ENCODE measurements at regions not wholly inside any gene's neighbourhood (a gene's known extent, or its start where the extent isn't known, plus 50 kb on each side); places are given as distances from the start of the nearest gene placed in this dataset.

DNA sequence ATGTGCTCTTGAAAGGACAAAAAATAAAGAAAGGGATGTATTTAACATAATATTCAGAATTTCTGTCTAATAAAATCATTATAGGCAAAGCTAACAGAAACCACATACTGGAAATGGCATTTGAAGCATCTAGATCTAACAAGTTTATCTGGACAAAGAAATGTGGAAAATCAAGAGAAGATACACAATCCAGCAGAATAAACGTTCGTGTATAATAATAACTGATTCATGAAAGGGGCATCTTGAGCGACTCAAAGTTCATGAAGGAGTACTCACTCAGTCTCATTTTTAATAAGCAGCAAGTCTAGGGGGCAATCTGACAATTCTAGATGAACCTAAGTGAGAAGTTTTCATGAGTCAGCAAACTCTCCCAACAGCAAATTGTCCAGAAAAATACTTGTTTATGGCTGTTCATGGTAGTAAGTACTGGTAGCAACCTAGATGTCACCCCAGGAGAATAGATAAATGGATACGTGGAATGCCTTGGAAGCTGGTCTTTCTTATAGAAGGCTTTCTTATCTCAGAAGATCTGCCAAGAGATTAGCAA, 541.8 kb downstream of the INHBA start:
- Mint-ChIP-seq H3K36me3 (ENCODE audit: low read depth) (no peaks in the 10 kb centered on the region), H3K27me3 (ENCODE audit: low read depth) (no peaks in the 10 kb centered on the region), H3K4me1 (ENCODE audit: low read depth) (peaks cover 6% of the 10 kb centered on the region), H3K9me3 (ENCODE audit: low read depth) (peaks cover 7% of the 10 kb centered on the region), H3K4me3 (ENCODE audit: unreplicated experiment) (no peak overlapping the region), H3K27ac (ENCODE audit: unreplicated experiment) (no peak overlapping the region)
- TF ChIP-seq, protein P1, sequence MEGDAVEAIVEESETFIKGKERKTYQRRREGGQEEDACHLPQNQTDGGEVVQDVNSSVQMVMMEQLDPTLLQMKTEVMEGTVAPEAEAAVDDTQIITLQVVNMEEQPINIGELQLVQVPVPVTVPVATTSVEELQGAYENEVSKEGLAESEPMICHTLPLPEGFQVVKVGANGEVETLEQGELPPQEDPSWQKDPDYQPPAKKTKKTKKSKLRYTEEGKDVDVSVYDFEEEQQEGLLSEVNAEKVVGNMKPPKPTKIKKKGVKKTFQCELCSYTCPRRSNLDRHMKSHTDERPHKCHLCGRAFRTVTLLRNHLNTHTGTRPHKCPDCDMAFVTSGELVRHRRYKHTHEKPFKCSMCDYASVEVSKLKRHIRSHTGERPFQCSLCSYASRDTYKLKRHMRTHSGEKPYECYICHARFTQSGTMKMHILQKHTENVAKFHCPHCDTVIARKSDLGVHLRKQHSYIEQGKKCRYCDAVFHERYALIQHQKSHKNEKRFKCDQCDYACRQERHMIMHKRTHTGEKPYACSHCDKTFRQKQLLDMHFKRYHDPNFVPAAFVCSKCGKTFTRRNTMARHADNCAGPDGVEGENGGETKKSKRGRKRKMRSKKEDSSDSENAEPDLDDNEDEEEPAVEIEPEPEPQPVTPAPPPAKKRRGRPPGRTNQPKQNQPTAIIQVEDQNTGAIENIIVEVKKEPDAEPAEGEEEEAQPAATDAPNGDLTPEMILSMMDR (IDR thresholded peaks at IDR 0.05), result no peak
- no peak for DNase-seq (ENCODE audit: low spot score)

DNA sequence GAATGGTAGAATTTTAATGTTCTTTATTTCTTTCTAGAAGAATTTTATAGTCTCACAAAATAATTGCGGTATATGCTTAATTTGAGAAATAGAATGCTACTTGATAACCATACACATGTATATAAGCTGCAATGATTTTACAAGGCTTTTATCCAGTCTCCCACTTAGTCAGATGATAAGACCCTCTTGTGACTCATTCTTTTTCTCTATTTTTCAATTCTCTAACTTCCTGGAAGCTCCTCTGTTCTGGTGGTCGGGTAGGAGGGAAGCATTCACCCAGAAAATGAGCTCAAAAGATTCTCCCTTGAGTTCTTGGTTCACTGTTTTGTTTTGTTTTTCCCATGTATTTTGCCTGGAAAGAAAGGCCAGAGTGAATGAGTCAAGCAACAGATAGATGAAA, 546.6 kb downstream of the INHBA start:
- TF ChIP-seq, protein P1 (IDR thresholded peaks at IDR 0.05), result no peak
- Mint-ChIP-seq H3K4me3 (ENCODE audit: unreplicated experiment) (no peak overlapping the region), H3K36me3 (ENCODE audit: low read depth) (no peaks in the 10 kb centered on the region), H3K27ac (ENCODE audit: unreplicated experiment) (no peak overlapping the region), H3K9me3 (ENCODE audit: low read depth) (peaks cover 7% of the 10 kb centered on the region), H3K27me3 (ENCODE audit: low read depth) (no peaks in the 10 kb centered on the region), H3K4me1 (ENCODE audit: low read depth) (peaks cover 6% of the 10 kb centered on the region)
- no peak for DNase-seq (ENCODE audit: low spot score)

DNA sequence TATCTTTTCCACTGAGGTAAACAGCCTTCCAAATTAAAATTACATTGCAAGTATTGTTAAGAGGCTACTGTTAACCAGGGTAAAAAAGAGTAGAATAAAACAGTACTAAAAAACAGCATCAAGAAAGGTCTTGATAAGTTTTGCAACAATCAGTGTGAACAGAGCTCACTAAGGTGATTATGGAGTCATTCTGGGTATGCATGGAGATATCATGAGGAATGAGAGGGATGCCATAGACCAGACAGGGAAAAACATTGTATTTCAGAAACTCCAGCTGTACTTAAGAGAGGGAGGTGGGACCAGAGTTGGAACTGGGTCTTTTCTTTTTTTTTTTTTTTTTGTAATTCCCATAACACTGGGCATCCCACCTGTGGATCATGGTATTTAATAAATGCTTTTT, 549.6 kb downstream of the INHBA start:
- Mint-ChIP-seq H3K27me3 (ENCODE audit: low read depth) (no peaks in the 10 kb centered on the region), H3K36me3 (ENCODE audit: low read depth) (no peaks in the 10 kb centered on the region), H3K4me3 (ENCODE audit: unreplicated experiment) (no peak overlapping the region), H3K9me3 (ENCODE audit: low read depth) (no peaks in the 10 kb centered on the region), H3K4me1 (ENCODE audit: low read depth) (peaks cover 11% of the 10 kb centered on the region), H3K27ac (ENCODE audit: unreplicated experiment) (no peak overlapping the region)
- no peak for DNase-seq (ENCODE audit: low spot score)
- TF ChIP-seq, protein P1 (IDR thresholded peaks at IDR 0.05), result no peak

- peaks cover 15% of the 10 kb centered on the region for H3K4me1 Mint-ChIP-seq (ENCODE audit: low read depth)
- H3K9me3 Mint-ChIP-seq (ENCODE audit: low read depth), result no peaks in the 10 kb centered on the region
- TF ChIP-seq, protein P1 (IDR thresholded peaks at IDR 0.05), result no peak
These were observed 550.7 kb downstream of the INHBA start for GRCh38 chr7:41152179-41152678.

DNA sequence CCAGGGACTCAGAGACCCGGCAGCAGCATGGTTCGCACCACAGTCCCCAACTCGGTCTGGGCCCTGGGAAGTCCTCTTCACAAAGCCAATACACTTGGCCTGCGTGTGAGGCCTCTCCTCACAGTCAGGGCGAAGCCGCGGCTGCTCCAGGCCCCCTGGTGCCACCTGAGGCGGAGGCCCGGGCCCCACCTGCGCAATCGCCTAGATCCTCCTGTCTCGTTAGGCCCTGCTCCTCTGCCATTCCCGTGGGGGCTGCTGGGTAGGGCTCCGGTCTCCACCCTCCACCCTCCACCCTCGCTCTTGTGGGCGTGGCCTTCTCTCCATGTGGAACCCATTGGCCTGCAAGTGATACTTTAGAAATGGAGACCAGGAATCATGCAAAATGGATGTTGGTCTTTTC, 553.3 kb downstream of the INHBA start:
- no peak for DNase-seq (ENCODE audit: low spot score)
- Mint-ChIP-seq H3K9me3 (ENCODE audit: low read depth) (no peaks in the 10 kb centered on the region), H3K27me3 (ENCODE audit: low read depth) (no peaks in the 10 kb centered on the region), H3K27ac (ENCODE audit: unreplicated experiment) (no peak overlapping the region), H3K4me1 (ENCODE audit: low read depth) (peaks cover 19% of the 10 kb centered on the region), H3K36me3 (ENCODE audit: low read depth) (no peaks in the 10 kb centered on the region), H3K4me3 (ENCODE audit: unreplicated experiment) (no peak overlapping the region)
- TF ChIP-seq, protein P1 (IDR thresholded peaks at IDR 0.05), result no peak

More at GRCh38 chr7:41152179-41152678, 550.7 kb downstream of the INHBA start:
- no peak for DNase-seq (ENCODE audit: low spot score)
- no peak overlapping the region for H3K27ac Mint-ChIP-seq (ENCODE audit: unreplicated experiment)
- H3K27me3 Mint-ChIP-seq (ENCODE audit: low read depth), result no peaks in the 10 kb centered on the region
- H3K4me3 Mint-ChIP-seq (ENCODE audit: unreplicated experiment), result no peak overlapping the region
- no peaks in the 10 kb centered on the region for H3K36me3 Mint-ChIP-seq (ENCODE audit: low read depth)
